ENCODE measurements at regions not wholly inside any gene's neighbourhood (a gene's known extent, or its start where the extent isn't known, plus 50 kb on each side); places are given as distances from the start of the nearest gene placed in this dataset.

- DNase-seq (ENCODE audit: low spot score), result no peak
- TF ChIP-seq, protein P1, sequence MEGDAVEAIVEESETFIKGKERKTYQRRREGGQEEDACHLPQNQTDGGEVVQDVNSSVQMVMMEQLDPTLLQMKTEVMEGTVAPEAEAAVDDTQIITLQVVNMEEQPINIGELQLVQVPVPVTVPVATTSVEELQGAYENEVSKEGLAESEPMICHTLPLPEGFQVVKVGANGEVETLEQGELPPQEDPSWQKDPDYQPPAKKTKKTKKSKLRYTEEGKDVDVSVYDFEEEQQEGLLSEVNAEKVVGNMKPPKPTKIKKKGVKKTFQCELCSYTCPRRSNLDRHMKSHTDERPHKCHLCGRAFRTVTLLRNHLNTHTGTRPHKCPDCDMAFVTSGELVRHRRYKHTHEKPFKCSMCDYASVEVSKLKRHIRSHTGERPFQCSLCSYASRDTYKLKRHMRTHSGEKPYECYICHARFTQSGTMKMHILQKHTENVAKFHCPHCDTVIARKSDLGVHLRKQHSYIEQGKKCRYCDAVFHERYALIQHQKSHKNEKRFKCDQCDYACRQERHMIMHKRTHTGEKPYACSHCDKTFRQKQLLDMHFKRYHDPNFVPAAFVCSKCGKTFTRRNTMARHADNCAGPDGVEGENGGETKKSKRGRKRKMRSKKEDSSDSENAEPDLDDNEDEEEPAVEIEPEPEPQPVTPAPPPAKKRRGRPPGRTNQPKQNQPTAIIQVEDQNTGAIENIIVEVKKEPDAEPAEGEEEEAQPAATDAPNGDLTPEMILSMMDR (IDR thresholded peaks at IDR 0.05; ENCODE audit: extremely low read depth, insufficient read depth, missing control alignments), result no peak
- in situ Hi-C loops (cut with MboI; ENCODE audit: low pct_unique_long_range_greater_than_20kb, low sequenced_read_pairs, unreplicated experiment), result no loop called here
Measured at GRCh38 chr6:170046791-170047626, 243.9 kb downstream of the DLL1 start.

DNA sequence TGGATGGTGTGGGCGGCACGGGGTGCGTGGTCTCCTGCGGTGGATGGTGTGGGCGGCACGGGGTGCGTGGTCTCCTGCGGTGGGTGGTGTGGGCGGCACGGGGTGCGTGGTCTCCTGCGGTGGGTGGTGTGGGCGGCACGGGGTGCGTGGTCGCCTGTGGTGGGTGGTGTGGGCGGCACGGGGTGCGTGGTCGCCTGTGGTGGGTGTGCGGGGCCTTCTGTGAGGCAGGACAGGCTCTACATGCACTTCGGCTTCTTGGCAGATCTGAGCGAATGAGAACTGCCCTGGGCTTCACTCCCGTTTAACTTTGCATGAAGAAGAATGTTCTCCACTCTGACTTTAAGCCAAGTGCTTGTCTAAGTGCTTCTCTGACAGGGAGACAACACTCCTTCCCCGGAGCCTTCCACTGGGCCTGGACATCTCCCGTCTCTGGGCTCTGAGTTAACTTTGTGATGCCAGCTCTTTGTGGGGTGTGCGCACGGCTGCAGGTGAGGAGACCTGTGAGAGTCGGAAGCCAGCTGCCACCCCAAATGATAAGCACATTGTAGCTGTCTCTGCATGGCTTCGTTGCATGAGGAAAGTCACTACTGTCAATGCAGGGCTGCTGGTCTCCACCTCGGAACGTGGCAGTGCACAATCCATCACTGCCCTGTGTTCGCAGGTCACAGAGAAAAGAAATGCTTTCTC, 244.8 kb downstream of the DLL1 start:
- in situ Hi-C loops (cut with MboI; ENCODE audit: low pct_unique_long_range_greater_than_20kb, low sequenced_read_pairs, unreplicated experiment), result no loop called here
- TF ChIP-seq, protein P1 (IDR thresholded peaks at IDR 0.05; ENCODE audit: extremely low read depth, insufficient read depth, missing control alignments), result no peak
- no peak for DNase-seq (ENCODE audit: low spot score)

DNA sequence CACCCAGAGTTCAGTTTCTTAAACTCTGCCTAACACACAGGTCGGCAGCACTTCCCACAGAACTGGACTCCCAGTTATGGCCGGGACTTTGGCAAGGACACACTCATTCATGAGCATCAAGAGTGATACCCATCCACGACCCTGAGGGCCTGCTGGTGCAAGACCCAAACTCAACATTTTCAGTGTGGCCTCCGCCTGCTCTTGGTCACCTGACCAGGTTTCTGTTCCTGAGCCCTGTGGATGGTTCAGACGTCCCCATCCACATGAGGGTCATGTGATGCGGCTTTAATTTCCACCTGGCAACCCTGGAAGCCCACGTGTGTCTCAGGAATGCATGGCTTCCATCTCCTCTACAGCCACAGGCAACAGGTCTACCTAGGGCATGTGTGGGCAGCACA, 245.3 kb downstream of the DLL1 start:
- no peak for DNase-seq (ENCODE audit: low spot score)
- TF ChIP-seq, protein P1 (IDR thresholded peaks at IDR 0.05; ENCODE audit: extremely low read depth, insufficient read depth, missing control alignments), result no peak
- in situ Hi-C loops (cut with MboI; ENCODE audit: low pct_unique_long_range_greater_than_20kb, low sequenced_read_pairs, unreplicated experiment), result no loop called here

DNA sequence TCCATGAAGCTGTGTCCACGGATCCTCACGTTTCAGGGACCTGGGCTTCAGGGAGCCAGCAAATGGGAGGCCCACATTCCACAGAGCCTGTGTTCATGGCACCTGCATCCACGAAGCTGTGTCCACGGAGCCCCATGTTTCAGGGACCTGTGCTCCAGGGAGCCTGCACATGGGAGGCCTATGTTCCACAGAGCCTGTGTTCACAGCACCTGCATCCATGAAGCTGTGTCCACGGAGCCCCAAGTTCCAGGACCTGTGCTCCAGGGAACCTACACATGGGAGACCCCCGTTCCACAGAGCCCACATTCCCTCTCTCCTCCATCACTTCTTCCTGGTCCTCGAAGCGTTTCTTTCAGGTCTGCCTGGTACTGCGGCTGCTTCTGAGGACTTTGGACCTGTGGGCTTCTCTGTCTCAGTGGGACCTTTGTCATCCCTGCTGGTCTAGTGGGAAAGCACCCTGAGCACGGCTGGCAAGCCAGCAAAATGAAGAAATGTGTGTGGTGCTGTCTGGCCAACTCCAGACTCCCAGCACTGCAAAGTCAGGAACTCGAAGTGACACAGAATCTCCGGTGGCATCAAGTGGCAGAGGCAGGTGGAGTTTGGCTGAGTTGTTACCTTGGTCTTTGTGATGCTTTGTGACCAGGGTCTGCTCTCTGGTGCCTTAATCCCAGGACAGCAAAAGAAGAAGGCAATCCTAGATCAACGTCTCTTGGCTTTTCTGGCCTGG, 245.9 kb downstream of the DLL1 start:
- DNase-seq (ENCODE audit: low spot score), result no peak
- in situ Hi-C loops (cut with MboI; ENCODE audit: low pct_unique_long_range_greater_than_20kb, low sequenced_read_pairs, unreplicated experiment), result no loop called here
- TF ChIP-seq, protein P1 (IDR thresholded peaks at IDR 0.05; ENCODE audit: extremely low read depth, insufficient read depth, missing control alignments), result no peak

DNA sequence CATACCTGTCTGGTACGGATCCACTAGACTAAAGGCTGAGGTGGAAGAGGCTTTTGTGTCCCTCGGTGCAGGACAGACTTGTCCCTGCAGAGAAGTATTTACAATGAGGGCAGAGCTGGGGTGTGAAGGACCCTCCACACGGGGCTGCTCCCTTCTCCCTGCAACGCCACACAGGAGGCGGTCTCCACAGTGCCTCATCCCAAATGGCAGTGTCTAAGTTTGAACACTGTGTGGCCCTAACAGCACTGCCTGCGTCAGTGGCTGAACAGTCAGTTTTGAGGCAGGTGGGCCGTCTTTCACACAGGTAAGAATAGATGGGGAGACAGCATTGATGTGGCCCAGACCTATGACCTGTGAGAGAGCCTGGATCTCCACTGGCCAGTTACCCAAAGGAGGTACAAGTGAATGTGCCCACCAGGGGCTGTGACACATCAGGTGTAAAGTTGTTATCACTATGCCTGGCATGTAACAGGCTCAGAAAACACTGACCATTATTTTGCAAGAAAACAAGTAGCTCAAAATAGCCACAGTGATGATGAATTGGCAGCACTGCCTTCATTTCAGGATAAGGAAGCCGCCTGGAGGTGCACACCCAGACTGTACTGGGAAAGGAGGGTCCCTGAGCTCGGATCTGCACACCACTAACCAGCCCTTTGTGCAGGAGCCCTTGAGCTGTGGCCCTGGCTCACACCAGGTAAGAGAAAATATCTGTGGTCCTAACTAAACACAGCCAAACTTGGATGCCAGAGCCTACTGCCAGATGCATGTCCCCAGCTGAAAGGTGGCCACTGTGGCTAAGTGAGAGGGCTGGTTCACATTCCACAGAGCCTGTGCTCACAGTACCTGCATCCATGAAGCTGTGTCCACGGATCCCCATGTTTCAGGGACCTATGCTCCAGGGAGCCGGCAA, 246.7 kb downstream of the DLL1 start:
- TF ChIP-seq, protein P1 (IDR thresholded peaks at IDR 0.05; ENCODE audit: extremely low read depth, insufficient read depth, missing control alignments), result no peak
- no peak for DNase-seq (ENCODE audit: low spot score)
- in situ Hi-C loops (cut with MboI; ENCODE audit: low pct_unique_long_range_greater_than_20kb, low sequenced_read_pairs, unreplicated experiment), result no loop called here

Data from GM13977 (cell line).